ENCODE measurements at regions not wholly inside any gene's neighbourhood (a gene's known extent, or its start where the extent isn't known, plus 50 kb on each side); places are given as distances from the start of the nearest gene placed in this dataset.

GRCh38 chr10:44511166-44511565, 126.3 kb upstream of the CXCL12 start:
- Histone ChIP-seq H3K9me3 (no peaks in the 10 kb centered on the region), H3K4me3 (no peak overlapping the region), H3K27me3 (peaks cover under 1% of the 10 kb centered on the region), H3K27ac (no peak overlapping the region), H3K4me1 (peaks cover 0 to 21% (median 0%) of the 10 kb centered on the region in 3 donors), H3K36me3 (no peaks in the 10 kb centered on the region)
- 82 to 100% methylated on average over 2 of the region's 2 CpGs for WGBS, 2 donors (ENCODE audit: low coverage in 1 of 2)
- TF ChIP-seq, protein P1, sequence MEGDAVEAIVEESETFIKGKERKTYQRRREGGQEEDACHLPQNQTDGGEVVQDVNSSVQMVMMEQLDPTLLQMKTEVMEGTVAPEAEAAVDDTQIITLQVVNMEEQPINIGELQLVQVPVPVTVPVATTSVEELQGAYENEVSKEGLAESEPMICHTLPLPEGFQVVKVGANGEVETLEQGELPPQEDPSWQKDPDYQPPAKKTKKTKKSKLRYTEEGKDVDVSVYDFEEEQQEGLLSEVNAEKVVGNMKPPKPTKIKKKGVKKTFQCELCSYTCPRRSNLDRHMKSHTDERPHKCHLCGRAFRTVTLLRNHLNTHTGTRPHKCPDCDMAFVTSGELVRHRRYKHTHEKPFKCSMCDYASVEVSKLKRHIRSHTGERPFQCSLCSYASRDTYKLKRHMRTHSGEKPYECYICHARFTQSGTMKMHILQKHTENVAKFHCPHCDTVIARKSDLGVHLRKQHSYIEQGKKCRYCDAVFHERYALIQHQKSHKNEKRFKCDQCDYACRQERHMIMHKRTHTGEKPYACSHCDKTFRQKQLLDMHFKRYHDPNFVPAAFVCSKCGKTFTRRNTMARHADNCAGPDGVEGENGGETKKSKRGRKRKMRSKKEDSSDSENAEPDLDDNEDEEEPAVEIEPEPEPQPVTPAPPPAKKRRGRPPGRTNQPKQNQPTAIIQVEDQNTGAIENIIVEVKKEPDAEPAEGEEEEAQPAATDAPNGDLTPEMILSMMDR (IDR thresholded peaks at IDR 0.05) = no peak
- TF ChIP-seq POLR2AphosphoS5 (IDR thresholded peaks at IDR 0.05) = no peak
- no peak for TF ChIP-seq EP300 (IDR thresholded peaks at IDR 0.05)
- TF ChIP-seq POLR2A (IDR thresholded peaks at IDR 0.05) = no peak
- ATAC-seq = no peak

DNA sequence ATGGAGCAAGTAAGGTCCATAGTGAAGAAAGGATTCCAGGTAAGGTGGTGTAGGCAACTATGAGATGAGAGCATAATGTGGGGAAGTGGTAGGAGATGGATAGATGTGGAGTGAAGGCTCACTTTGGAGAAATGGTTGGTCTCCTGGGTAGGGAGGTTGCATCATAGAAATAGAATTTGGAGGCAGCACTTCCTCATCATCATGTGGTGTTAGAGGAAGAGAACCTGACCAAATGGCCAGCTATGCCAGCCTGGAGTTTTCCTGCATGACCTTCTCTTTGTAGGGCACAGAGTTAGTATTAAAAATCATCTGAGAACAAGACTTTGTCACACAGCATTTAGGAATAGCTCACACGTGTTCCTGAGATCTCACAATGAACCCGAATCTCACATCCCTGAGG, 126.7 kb upstream of the CXCL12 start:
- Histone ChIP-seq H3K4me3 (no peak overlapping the region), H3K9me3 (no peaks in the 10 kb centered on the region), H3K27me3 (no peaks in the 10 kb centered on the region), H3K27ac (no peak overlapping the region), H3K36me3 (no peaks in the 10 kb centered on the region), H3K4me1 (peaks cover 0 to 21% (median 0%) of the 10 kb centered on the region in 3 donors)
- TF ChIP-seq EP300 (IDR thresholded peaks at IDR 0.05) (no peak), POLR2AphosphoS5 (IDR thresholded peaks at IDR 0.05) (no peak), POLR2A (IDR thresholded peaks at IDR 0.05) (no peak)
- TF ChIP-seq, protein P1 (IDR thresholded peaks at IDR 0.05) = no peak
- ATAC-seq = no peak
- WGBS, 2 donors (ENCODE audit: low coverage in 1 of 2) = 67 to 75% methylated on average over 1 to 2 of the region's 2 CpGs

DNA sequence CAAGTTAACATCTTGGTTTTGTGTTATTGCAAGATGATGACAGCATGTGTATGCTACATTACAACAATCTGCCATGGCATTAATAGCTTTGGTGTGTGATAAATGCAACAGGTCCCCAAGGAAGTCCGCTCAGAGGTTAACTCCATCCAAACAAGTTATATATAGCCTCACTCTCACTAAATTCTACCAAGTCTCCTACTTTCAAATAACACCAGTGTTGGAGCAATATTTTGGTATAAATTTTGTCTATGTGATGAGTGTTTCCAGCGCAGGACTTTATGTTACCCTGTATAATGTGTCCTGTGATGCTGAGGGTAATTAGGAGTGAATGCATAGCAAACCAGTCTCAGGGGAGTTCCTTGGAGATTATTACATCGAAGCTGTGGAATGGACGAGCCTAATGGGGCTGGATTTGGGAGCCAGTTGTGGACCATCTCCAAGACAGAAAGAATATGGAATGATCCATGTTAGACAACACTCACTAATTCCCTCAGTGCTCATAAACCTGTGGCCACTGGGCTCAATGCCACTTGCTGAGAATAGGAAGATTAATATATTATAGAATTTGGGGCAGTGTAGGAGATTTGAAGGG, 127.6 kb upstream of the CXCL12 start:
- Histone ChIP-seq H3K4me3 (no peak overlapping the region), H3K27ac (no peak overlapping the region), H3K9me3 (no peaks in the 10 kb centered on the region), H3K36me3 (no peaks in the 10 kb centered on the region), H3K27me3 (no peaks in the 10 kb centered on the region), H3K4me1 (peaks cover 0 to 21% (median 0%) of the 10 kb centered on the region in 3 donors)
- TF ChIP-seq POLR2A (IDR thresholded peaks at IDR 0.05) (no peak), POLR2AphosphoS5 (IDR thresholded peaks at IDR 0.05) (no peak), EP300 (IDR thresholded peaks at IDR 0.05) (no peak)
- TF ChIP-seq, protein P1 (IDR thresholded peaks at IDR 0.05) = no peak
- WGBS, 2 donors (ENCODE audit: low coverage in 1 of 2) = 35 to 44% methylated on average over 3 to 4 of the region's 4 CpGs
- no peak for ATAC-seq

GRCh38 chr10:44513591-44513990, 128.7 kb upstream of the CXCL12 start:
- Histone ChIP-seq H3K4me3 (no peak overlapping the region), H3K4me1 (peaks cover 0 to 21% (median 0%) of the 10 kb centered on the region in 3 donors), H3K27me3 (no peaks in the 10 kb centered on the region), H3K36me3 (no peaks in the 10 kb centered on the region), H3K9me3 (no peaks in the 10 kb centered on the region), H3K27ac (no peak overlapping the region)
- WGBS, 2 donors (ENCODE audit: low coverage in 1 of 2) = 54 to 56% methylated on average over 2 to 5 of the region's 5 CpGs
- ATAC-seq = no peak
- TF ChIP-seq, protein P1 (IDR thresholded peaks at IDR 0.05) = no peak
- TF ChIP-seq POLR2AphosphoS5 (IDR thresholded peaks at IDR 0.05) = no peak
- TF ChIP-seq POLR2A (IDR thresholded peaks at IDR 0.05) = no peak
- TF ChIP-seq EP300 (IDR thresholded peaks at IDR 0.05) = no peak

DNA sequence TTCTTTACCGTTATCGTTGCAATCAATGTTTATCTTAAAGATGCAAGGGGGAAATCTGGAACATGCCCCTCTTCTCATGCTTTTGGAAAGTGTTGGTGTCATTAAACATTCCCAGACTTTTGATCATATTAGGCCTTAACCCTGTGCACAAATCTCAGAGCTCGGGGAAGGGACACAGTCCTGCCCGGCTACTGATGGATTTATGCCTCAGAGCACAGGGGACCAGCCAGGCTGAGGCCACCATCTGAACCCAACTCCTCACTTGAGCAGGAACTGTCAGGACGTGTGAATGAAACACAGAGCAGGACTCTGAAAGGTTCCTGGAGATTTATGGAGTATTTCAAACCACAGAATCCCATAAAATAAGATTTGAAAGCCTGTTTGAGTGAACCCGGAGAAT, 132.0 kb upstream of the CXCL12 start:
- WGBS, 2 donors (ENCODE audit: low coverage in 1 of 2) = 53 to 63% methylated on average over 3 to 5 of the region's 6 CpGs
- Histone ChIP-seq H3K4me3 (no peak overlapping the region), H3K4me1 (peaks cover 0 to 21% (median 0%) of the 10 kb centered on the region in 3 donors), H3K9me3 (no peaks in the 10 kb centered on the region), H3K36me3 (no peaks in the 10 kb centered on the region), H3K27ac (no peak overlapping the region), H3K27me3 (no peaks in the 10 kb centered on the region)
- TF ChIP-seq POLR2A (IDR thresholded peaks at IDR 0.05) (no peak), EP300 (IDR thresholded peaks at IDR 0.05) (no peak), POLR2AphosphoS5 (IDR thresholded peaks at IDR 0.05) (no peak)
- TF ChIP-seq, protein P1 (IDR thresholded peaks at IDR 0.05) = no peak
- ATAC-seq = no peak
